OCI-LY1 (cell line): ENCODE measurements at regions not wholly inside any gene's neighbourhood (a gene's known extent, or its start where the extent isn't known, plus 50 kb on each side); places are given as distances from the start of the nearest gene placed in this dataset.

Experiments used
- EZH2 ChIP-seq: fragments of 200-600 bp; sonication (generic), shearing (Covaris generic); IDR thresholded peaks from 2 replicates; pipeline ENCODE4 v1.8.0; 2017; ENCODE audit warnings: borderline replicate concordance, mixed run types, mild to moderate bottlenecking, antibody characterized with exemption, low read length, moderate library complexity, mixed read lengths
- TF ChIP-seq, protein P1 (sequence below): fragments of 200-600 bp; sonication (generic), shearing (Covaris generic); IDR thresholded peaks from 2 replicates; pipeline ENCODE4 v1.5.1; 2017; ENCODE audit warnings: mild to moderate bottlenecking, antibody characterized with exemption, low read length, moderate library complexity, mixed read lengths

DNA sequence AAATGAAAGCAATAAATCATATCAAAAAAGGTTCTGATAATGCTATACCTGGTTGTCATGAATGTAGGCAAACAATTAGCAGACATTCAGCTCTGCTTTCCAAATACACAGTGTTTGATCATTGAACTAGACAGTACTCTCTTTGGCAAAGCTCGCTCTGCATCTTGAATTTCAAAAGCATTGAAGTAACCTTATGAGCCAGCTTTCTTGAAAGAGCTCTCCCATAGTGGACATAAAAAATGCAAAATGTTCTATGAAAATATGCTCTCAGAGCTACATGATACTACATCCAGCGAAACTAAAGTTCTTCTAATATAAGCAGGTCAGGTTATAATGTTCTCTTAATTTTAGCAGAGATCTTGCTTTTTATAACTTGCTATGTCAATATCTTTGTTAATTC is 533.4 kb downstream of the CSNK1G3 start:
- TF ChIP-seq, protein P1, sequence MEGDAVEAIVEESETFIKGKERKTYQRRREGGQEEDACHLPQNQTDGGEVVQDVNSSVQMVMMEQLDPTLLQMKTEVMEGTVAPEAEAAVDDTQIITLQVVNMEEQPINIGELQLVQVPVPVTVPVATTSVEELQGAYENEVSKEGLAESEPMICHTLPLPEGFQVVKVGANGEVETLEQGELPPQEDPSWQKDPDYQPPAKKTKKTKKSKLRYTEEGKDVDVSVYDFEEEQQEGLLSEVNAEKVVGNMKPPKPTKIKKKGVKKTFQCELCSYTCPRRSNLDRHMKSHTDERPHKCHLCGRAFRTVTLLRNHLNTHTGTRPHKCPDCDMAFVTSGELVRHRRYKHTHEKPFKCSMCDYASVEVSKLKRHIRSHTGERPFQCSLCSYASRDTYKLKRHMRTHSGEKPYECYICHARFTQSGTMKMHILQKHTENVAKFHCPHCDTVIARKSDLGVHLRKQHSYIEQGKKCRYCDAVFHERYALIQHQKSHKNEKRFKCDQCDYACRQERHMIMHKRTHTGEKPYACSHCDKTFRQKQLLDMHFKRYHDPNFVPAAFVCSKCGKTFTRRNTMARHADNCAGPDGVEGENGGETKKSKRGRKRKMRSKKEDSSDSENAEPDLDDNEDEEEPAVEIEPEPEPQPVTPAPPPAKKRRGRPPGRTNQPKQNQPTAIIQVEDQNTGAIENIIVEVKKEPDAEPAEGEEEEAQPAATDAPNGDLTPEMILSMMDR, result no peak
- TF ChIP-seq EZH2, result no peak
